H9 (cell line): ENCODE measurements at regions not wholly inside any gene's neighbourhood (a gene's known extent, or its start where the extent isn't known, plus 50 kb on each side); places are given as distances from the start of the nearest gene placed in this dataset.

ENCODE experiments used
- DNase-seq: peaks from one replicate; pipeline ENCODE4 v3.0.0-alpha.2; 2017
- H2AFZ ChIP-seq: one replicate; pipeline ENCODE4 v1.6.1; 2013; ENCODE audit warnings: mild to moderate bottlenecking, low read length, control low read depth, moderate library complexity
- H2AK5ac ChIP-seq: 2 replicates; pipeline ENCODE4 v1.6.1; 2013; ENCODE audit warnings: low read length, control low read depth, mixed read lengths; ENCODE audit not compliant: insufficient read length
- H2BK120ac ChIP-seq: one replicate; pipeline ENCODE4 v1.6.1; 2013; ENCODE audit warnings: low read depth, mild to moderate bottlenecking, low read length, control low read depth, inconsistent platforms; ENCODE audit not compliant: poor library complexity, severe bottlenecking
- H2BK12ac ChIP-seq: 2 replicates; pipeline ENCODE4 v1.6.1; 2013; ENCODE audit warnings: low read length, control low read depth, mixed read lengths, low read depth; ENCODE audit not compliant: insufficient read length
- H2BK15ac ChIP-seq: 2 replicates; pipeline ENCODE4 v1.6.1; 2013; ENCODE audit warnings: low read depth, low read length, control low read depth
- H2BK20ac ChIP-seq: one replicate; pipeline ENCODE4 v1.6.1; 2013; ENCODE audit warnings: low read depth, mild to moderate bottlenecking, low read length, control low read depth, inconsistent platforms; ENCODE audit not compliant: poor library complexity, severe bottlenecking
- H2BK5ac ChIP-seq: 2 replicates; pipeline ENCODE4 v1.6.1; 2013; ENCODE audit warnings: low read length, control low read depth, mixed read lengths; ENCODE audit not compliant: insufficient read length
- H3K14ac ChIP-seq: 2 replicates; pipeline ENCODE4 v1.6.1; 2013; ENCODE audit warnings: low read length, control low read depth; ENCODE audit not compliant: insufficient read depth
- H3K18ac ChIP-seq: 2 replicates; pipeline ENCODE4 v1.6.1; 2013; ENCODE audit warnings: low read depth, mild to moderate bottlenecking, mixed read lengths, low read length, control low read depth; ENCODE audit not compliant: insufficient read length
- H3K23ac ChIP-seq: 2 replicates; pipeline ENCODE4 v1.6.1; 2013; ENCODE audit warnings: low read length, control low read depth, mixed read lengths, low read depth; ENCODE audit not compliant: insufficient read length
- H3K23me2 ChIP-seq: 2 replicates; pipeline ENCODE4 v1.6.1; 2013; ENCODE audit warnings: low read depth, mild to moderate bottlenecking, mixed read lengths, low read length, control low read depth; ENCODE audit not compliant: insufficient read length, poor library complexity, severe bottlenecking
- H3K27ac ChIP-seq: 2 replicates; pipeline ENCODE4 v1.5.1; 2013; ENCODE audit warnings: low read length, control low read depth, mixed read lengths, low read depth; ENCODE audit not compliant: insufficient read length
- H3K27me3 ChIP-seq: 2 replicates; pipeline ENCODE4 v1.6.1; 2013; ENCODE audit warnings: low read length, control low read depth, inconsistent platforms; ENCODE audit not compliant: insufficient read depth
- H3K4ac ChIP-seq: 2 replicates; pipeline ENCODE4 v1.6.1; 2013; ENCODE audit warnings: low read depth, mild to moderate bottlenecking, control low read depth, inconsistent platforms, low read length, moderate library complexity
- H3K4me1 ChIP-seq: 2 replicates; pipeline ENCODE4 v1.6.1; 2013; ENCODE audit warnings: low read length, control low read depth, inconsistent platforms; ENCODE audit not compliant: insufficient read depth
- H3K4me2 ChIP-seq: 2 replicates; pipeline ENCODE4 v1.6.1; 2013; ENCODE audit warnings: low read length, control low read depth, mixed read lengths; ENCODE audit not compliant: insufficient read length, insufficient read depth
- H3K56ac ChIP-seq: 2 replicates; pipeline ENCODE4 v1.6.1; 2013; ENCODE audit warnings: low read depth, mild to moderate bottlenecking, mixed read lengths, low read length, control low read depth; ENCODE audit not compliant: insufficient read length
- H3K79me1 ChIP-seq: 2 replicates; pipeline ENCODE4 v1.6.1; 2013; ENCODE audit warnings: low read depth, mild to moderate bottlenecking, moderate library complexity, low read length, control low read depth, inconsistent platforms; ENCODE audit not compliant: insufficient read depth, poor library complexity, severe bottlenecking
- H3K79me2 ChIP-seq: 2 replicates; pipeline ENCODE4 v1.6.1; 2013; ENCODE audit warnings: low read length, control low read depth, inconsistent platforms; ENCODE audit not compliant: insufficient read depth
- H3K9ac ChIP-seq: 2 replicates; pipeline ENCODE4 v1.6.1; 2013; ENCODE audit warnings: low read length, control low read depth, mixed read lengths; ENCODE audit not compliant: insufficient read length; ENCODE audit errors: extremely low read depth
- H3K9me3 ChIP-seq: one replicate; pipeline ENCODE4 v1.6.1; 2013; ENCODE audit warnings: low read depth, low read length, inconsistent platforms; ENCODE audit not compliant: control insufficient read depth
- H3T11ph ChIP-seq: one replicate; pipeline ENCODE4 v1.6.1; 2013; ENCODE audit warnings: mild to moderate bottlenecking, low read length, control low read depth, inconsistent platforms
- H4K20me1 ChIP-seq: one replicate; pipeline ENCODE4 v1.6.1; 2013; ENCODE audit not compliant: control insufficient read depth, insufficient read length, insufficient read depth
- H4K5ac ChIP-seq: 2 replicates; pipeline ENCODE4 v1.6.1; 2013; ENCODE audit warnings: low read depth, mild to moderate bottlenecking, mixed read lengths, low read length, control low read depth; ENCODE audit not compliant: insufficient read length
- H4K8ac ChIP-seq: replicated peaks from 2 replicates; pipeline ENCODE4 v1.6.1; 2013; ENCODE audit warnings: low read length, control low read depth, mixed read lengths, low read depth; ENCODE audit not compliant: insufficient read length
- H4K91ac ChIP-seq: 2 replicates; pipeline ENCODE4 v1.6.1; 2013; ENCODE audit warnings: low read depth, mild to moderate bottlenecking, moderate library complexity, mixed read lengths, low read length, control low read depth; ENCODE audit not compliant: insufficient read length
- H3K27ac Mint-ChIP-seq, 3 experiments: 2 replicates in 2 of 3; 3 replicates in 1 of 3; pipeline ENCODE4 v1.8.0; 2020 to 2021; ENCODE audit warnings: mixed read lengths in 3 of 3, mild to moderate bottlenecking in 1 of 3, moderate library complexity in 1 of 3
- H3K27me3 Mint-ChIP-seq: 2 replicates; pipeline ENCODE4 v1.8.0; 2021; ENCODE audit warnings: low read depth, mild to moderate bottlenecking, moderate library complexity, mixed read lengths
- H3K36me3 Mint-ChIP-seq, 3 experiments: 2 replicates in 2 of 3; 3 replicates in 1 of 3; pipeline ENCODE4 v1.8.0; 2020 to 2021; ENCODE audit warnings: low read depth in 3 of 3, mixed read lengths in 3 of 3; ENCODE audit not compliant: insufficient read depth in 1 of 3
- H3K4me1 Mint-ChIP-seq, 2 experiments: 2 replicates each; pipeline ENCODE4 v1.8.0; 2020; ENCODE audit warnings: mixed read lengths in 2 of 2
- H3K4me3 Mint-ChIP-seq, 2 experiments: 2 replicates in 1 of 2; 3 replicates in 1 of 2; pipeline ENCODE4 v1.8.0; 2020 to 2021; ENCODE audit warnings: mild to moderate bottlenecking in 2 of 2, mixed read lengths in 2 of 2, moderate library complexity in 1 of 2
- H3K9me3 Mint-ChIP-seq, 2 experiments: 2 replicates in 1 of 2; 3 replicates in 1 of 2; pipeline ENCODE4 v1.8.0; 2020; ENCODE audit warnings: mild to moderate bottlenecking in 2 of 2, mixed read lengths in 2 of 2, moderate library complexity in 1 of 2
- CTCF ChIP-seq: fragments of 200-600 bp; sonication (generic); conservative IDR thresholded peaks from 3 replicates; pipeline ENCODE4 v1.8.0; 2021; ENCODE audit warnings: antibody characterized with exemption, mild to moderate bottlenecking
- WGBS: extraction: QIAGEN DNeasy Blood & Tissue Kit; methylation state at CpG from one replicate; pipeline ENCODE4 v1.1.7; 2013; ENCODE audit warnings: missing lambda C conversion rate, low lambda C conversion rate, mixed read lengths; ENCODE audit not compliant: insufficient read length; ENCODE audit errors: extremely low coverage; 5-methylcytosine and 5-hydroxymethylcytosine counted together

GRCh38 chr7:18202315-18203045, 174.8 kb upstream of the PRPS1L1 start:
- Histone ChIP-seq H4K91ac (no peak overlapping the region), H2AK5ac (no peak overlapping the region), H2BK120ac (no peak overlapping the region), H2BK12ac (no peak overlapping the region), H3K4me2 (no peak overlapping the region), H2BK20ac (no peak overlapping the region), H3K4ac (no peak overlapping the region), H3K27ac (no peak overlapping the region), H2BK15ac (no peak overlapping the region), H3K14ac (no peak overlapping the region), H3K79me1 (no peaks in the 10 kb centered on the region), H3K9me3 (no peaks in the 10 kb centered on the region), H2BK5ac (no peak overlapping the region), H3K23ac (no peak overlapping the region), H3K27me3 (no peaks in the 10 kb centered on the region), H4K8ac (no peak overlapping the region), H3K4me1 (no peaks in the 10 kb centered on the region), H4K5ac (no peak overlapping the region), H3K79me2 (no peaks in the 10 kb centered on the region), H3K18ac (no peak overlapping the region), H3K23me2 (no peaks in the 10 kb centered on the region), H4K20me1 (no peaks in the 10 kb centered on the region), H3K56ac (no peak overlapping the region), H3T11ph (no peak overlapping the region), H2AFZ (no peak overlapping the region), H3K9ac (no peak overlapping the region)
- no peak for TF ChIP-seq CTCF
- peak overlapping the region in 1 of 3 experiments; percentile 20; a peak in 1 of 7 replicates for H3K27ac Mint-ChIP-seq
- H3K36me3 Mint-ChIP-seq: no peaks in the 10 kb centered on the region
- H3K27me3 Mint-ChIP-seq: no peaks in the 10 kb centered on the region
- no peak overlapping the region for H3K4me3 Mint-ChIP-seq
- DNase-seq: no peak
- no peaks in the 10 kb centered on the region for H3K4me1 Mint-ChIP-seq
- no CpG with 5 or more reads among the region's 3 CpGs for WGBS
- H3K9me3 Mint-ChIP-seq: no peaks in the 10 kb centered on the region
